Caco-2 (cell line): ENCODE measurements at regions not wholly inside any gene's neighbourhood (a gene's known extent, or its start where the extent isn't known, plus 50 kb on each side); places are given as distances from the start of the nearest gene placed in this dataset.

Experiments used
- BruUV-seq: library from RNA; stranded (reverse); fragments of 400-500 nt; replicated peaks from 2 replicates; lab custom pipeline; 2021; lab: Mats Ljungman, UMichigan
- CTCF ChIA-PET: fragments of 300-600 bp; sonication (Branson Sonifier 250); formaldehyde crosslinking; loops from one replicate; lab custom pipeline; 2022; ENCODE audit warnings: antibody characterized with exemption; lab: Charles Lee
- POLR2A ChIA-PET: fragments of 300-600 bp; sonication (Branson Sonifier 250); formaldehyde crosslinking; loops from one replicate; lab custom pipeline; 2022; ENCODE audit warnings: antibody characterized with exemption; lab: Charles Lee
- DNase-seq, 2 experiments: peaks; one replicate each; pipeline versions ENCODE4 v3.0.0 to v3.0.0-alpha.2; 2020 to 2022
- H3K27me3 ChIP-seq: replicated peaks from 2 replicates; pipeline ENCODE4 v1.6.0; 2011; ENCODE audit warnings: low read length; ENCODE audit not compliant: control insufficient read depth, insufficient read depth
- H3K36me3 ChIP-seq: 2 replicates; pipeline ENCODE4 v1.5.1; 2011; ENCODE audit warnings: low read length; ENCODE audit not compliant: control insufficient read depth, insufficient read depth
- H3K4me1 ChIP-seq: fragments of 250-450 bp; sonication (Bioruptor Pico); 2 replicates; pipeline ENCODE4 v1.5.1; 2020; ENCODE audit warnings: mild to moderate bottlenecking
- H3K4me3 ChIP-seq: 2 replicates; pipeline ENCODE4 v1.5.1; 2011; ENCODE audit warnings: low read depth, mild to moderate bottlenecking, control low read depth, low read length
- H3K9me3 ChIP-seq: fragments of 250-450 bp; sonication (Bioruptor Pico); 2 replicates; pipeline ENCODE4 v1.5.1; 2020; ENCODE audit warnings: mild to moderate bottlenecking, moderate library complexity
- H3K27ac Mint-ChIP-seq: one replicate; pipeline ENCODE4 v1.8.0; 2022; ENCODE audit warnings: mixed read lengths; ENCODE audit not compliant: unreplicated experiment
- H3K27me3 Mint-ChIP-seq: one replicate; pipeline ENCODE4 v1.8.0; 2022; ENCODE audit warnings: mixed read lengths; ENCODE audit not compliant: insufficient read depth, unreplicated experiment
- H3K36me3 Mint-ChIP-seq: one replicate; pipeline ENCODE4 v1.8.0; 2022; ENCODE audit warnings: mild to moderate bottlenecking, mixed read lengths; ENCODE audit not compliant: insufficient read depth, unreplicated experiment
- H3K4me1 Mint-ChIP-seq: one replicate; pipeline ENCODE4 v1.8.0; 2022; ENCODE audit warnings: low read depth, mixed read lengths; ENCODE audit not compliant: unreplicated experiment
- H3K4me3 Mint-ChIP-seq: one replicate; pipeline ENCODE4 v1.8.0; 2022; ENCODE audit warnings: mild to moderate bottlenecking, moderate library complexity, mixed read lengths; ENCODE audit not compliant: unreplicated experiment
- H3K9me3 Mint-ChIP-seq: one replicate; pipeline ENCODE4 v1.8.0; 2022; ENCODE audit warnings: mixed read lengths; ENCODE audit not compliant: unreplicated experiment
- intact Hi-C: fragments of 100-400 bp; cut with micrococcal nuclease; formaldehyde crosslinking; loops from one replicate; pipeline ENCODE4 v1.10.0; 2022; ENCODE audit not compliant: unreplicated experiment
- TF ChIP-seq, protein P1 (sequence below), 2 experiments: fragments of 200-600 bp in 1 of 2; IDR thresholded peaks; 1 replicate in 1 of 2; 2 replicates in 1 of 2; pipeline versions ENCODE4 v1.5.1 to v1.8.0; 2011 to 2022; ENCODE audit warnings: antibody characterized with exemption in 1 of 2, control low read depth in 1 of 2, inconsistent platforms in 1 of 2, low read depth in 1 of 2, low read length in 1 of 2, mild to moderate bottlenecking in 1 of 2, moderate library complexity in 1 of 2; ENCODE audit not compliant: insufficient read depth in 1 of 2, severe bottlenecking in 1 of 2, unreplicated experiment in 1 of 2

GRCh38 chr6:150525300-150525699, 74.4 kb upstream of the PLEKHG1 start:
- Histone ChIP-seq H3K4me1 (peaks cover 15% of the 10 kb centered on the region), H3K4me3 (no peak overlapping the region), H3K36me3 (no peaks in the 10 kb centered on the region), H3K27me3 (no peaks in the 10 kb centered on the region), H3K9me3 (no peaks in the 10 kb centered on the region)
- H3K4me1 Mint-ChIP-seq = peaks cover 21% of the 10 kb centered on the region
- TF ChIP-seq, protein P1, sequence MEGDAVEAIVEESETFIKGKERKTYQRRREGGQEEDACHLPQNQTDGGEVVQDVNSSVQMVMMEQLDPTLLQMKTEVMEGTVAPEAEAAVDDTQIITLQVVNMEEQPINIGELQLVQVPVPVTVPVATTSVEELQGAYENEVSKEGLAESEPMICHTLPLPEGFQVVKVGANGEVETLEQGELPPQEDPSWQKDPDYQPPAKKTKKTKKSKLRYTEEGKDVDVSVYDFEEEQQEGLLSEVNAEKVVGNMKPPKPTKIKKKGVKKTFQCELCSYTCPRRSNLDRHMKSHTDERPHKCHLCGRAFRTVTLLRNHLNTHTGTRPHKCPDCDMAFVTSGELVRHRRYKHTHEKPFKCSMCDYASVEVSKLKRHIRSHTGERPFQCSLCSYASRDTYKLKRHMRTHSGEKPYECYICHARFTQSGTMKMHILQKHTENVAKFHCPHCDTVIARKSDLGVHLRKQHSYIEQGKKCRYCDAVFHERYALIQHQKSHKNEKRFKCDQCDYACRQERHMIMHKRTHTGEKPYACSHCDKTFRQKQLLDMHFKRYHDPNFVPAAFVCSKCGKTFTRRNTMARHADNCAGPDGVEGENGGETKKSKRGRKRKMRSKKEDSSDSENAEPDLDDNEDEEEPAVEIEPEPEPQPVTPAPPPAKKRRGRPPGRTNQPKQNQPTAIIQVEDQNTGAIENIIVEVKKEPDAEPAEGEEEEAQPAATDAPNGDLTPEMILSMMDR (IDR thresholded peaks at IDR 0.05; ENCODE audit: insufficient read depth in 1 of 2, low read depth in 1 of 2, low read length in 1 of 2, severe bottlenecking in 1 of 2, unreplicated experiment in 1 of 2) = no peak
- H3K4me3 Mint-ChIP-seq = no peak overlapping the region
- POLR2A ChIA-PET = no interaction called here
- intact Hi-C loops = loop anchor here (10.0 kb wide), 1 partner anchor 290 kb away; no protein-coding TSS in a partner anchor
- peaks cover 7% of the 10 kb centered on the region for H3K9me3 Mint-ChIP-seq
- DNase-seq = no peak
- no peak overlapping the region for H3K27ac Mint-ChIP-seq
- CTCF ChIA-PET = no interaction called here
- H3K36me3 Mint-ChIP-seq = no peaks in the 10 kb centered on the region
- no TSS peak for BruUV-seq
- H3K27me3 Mint-ChIP-seq = no peaks in the 10 kb centered on the region

DNA sequence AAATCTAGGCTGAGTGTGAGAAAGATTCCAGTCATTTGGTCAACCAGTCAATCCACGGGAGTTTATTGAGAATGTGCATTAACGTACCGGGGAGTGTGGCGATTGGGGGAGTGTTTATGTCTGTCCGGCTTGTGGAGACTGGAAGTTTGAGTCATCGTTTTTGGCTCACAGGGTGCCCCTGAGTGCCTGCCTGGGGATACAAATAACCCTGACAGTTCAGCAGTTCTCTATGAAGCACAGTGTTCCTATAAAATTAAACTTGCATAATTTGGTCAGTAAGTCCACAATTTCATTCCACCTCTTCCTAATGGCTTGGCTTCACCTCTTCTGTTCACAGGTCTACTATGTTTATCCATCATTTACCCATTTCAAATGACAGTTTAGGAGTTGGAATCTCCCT, 72.6 kb upstream of the PLEKHG1 start:
- TF ChIP-seq, protein P1 (IDR thresholded peaks at IDR 0.05; ENCODE audit: insufficient read depth in 1 of 2, low read depth in 1 of 2, low read length in 1 of 2, severe bottlenecking in 1 of 2, unreplicated experiment in 1 of 2) = no peak
- peaks cover 13% of the 10 kb centered on the region for H3K4me1 Mint-ChIP-seq
- no peaks in the 10 kb centered on the region for H3K9me3 ChIP-seq
- H3K36me3 ChIP-seq = no peaks in the 10 kb centered on the region
- no peak overlapping the region for H3K4me3 Mint-ChIP-seq
- DNase-seq = no peak
- peaks cover 7% of the 10 kb centered on the region for H3K4me1 ChIP-seq
- CTCF ChIA-PET = no interaction called here
- no peaks in the 10 kb centered on the region for H3K27me3 ChIP-seq
- H3K4me3 ChIP-seq = no peak overlapping the region
- intact Hi-C loops = loop anchor here (10.0 kb wide), 1 partner anchor 288 kb away; no protein-coding TSS in a partner anchor
- no peak overlapping the region for H3K27ac Mint-ChIP-seq
- POLR2A ChIA-PET = no interaction called here
- no peaks in the 10 kb centered on the region for H3K36me3 Mint-ChIP-seq
- no TSS peak for BruUV-seq
- no peaks in the 10 kb centered on the region for H3K27me3 Mint-ChIP-seq
- no peaks in the 10 kb centered on the region for H3K9me3 Mint-ChIP-seq

DNA sequence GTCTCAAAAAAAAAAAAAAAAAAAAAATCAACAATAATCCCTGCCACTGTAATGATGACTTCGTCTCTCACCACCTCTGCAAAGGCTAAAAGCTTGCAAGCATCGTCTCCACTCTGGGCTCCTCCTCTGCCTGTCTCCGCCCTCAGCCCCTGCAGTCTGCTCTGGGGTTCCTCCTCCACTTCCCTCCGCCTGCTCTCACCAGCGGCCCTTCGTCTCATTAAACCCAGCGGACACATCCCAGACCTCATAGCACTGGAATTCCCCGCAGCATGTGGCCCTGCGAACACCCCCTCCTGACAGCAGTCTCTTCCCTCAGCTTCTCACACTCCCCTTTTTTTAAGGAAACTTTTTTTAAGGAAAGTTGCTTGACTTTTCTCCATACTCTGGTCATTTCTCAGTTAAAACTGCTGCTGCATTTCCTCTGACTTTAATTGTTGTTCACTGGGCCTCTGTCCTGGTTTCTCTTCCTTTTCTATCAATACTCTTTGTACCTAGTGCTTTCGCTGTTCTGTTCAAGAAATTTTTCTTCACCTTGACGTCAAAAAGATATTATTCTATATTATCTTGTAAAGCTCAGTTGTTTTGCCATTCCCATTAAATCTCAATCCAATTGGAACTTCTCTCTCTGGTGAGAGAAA, 70.9 kb upstream of the PLEKHG1 start:
- H3K4me1 Mint-ChIP-seq = peaks cover 13% of the 10 kb centered on the region
- no peak overlapping the region for H3K4me3 Mint-ChIP-seq
- no peaks in the 10 kb centered on the region for H3K36me3 Mint-ChIP-seq
- ChIA-PET POLR2A (no interaction called here), CTCF (no interaction called here)
- no peak overlapping the region for H3K4me3 ChIP-seq
- H3K9me3 ChIP-seq = no peaks in the 10 kb centered on the region
- no TSS peak for BruUV-seq
- no peaks in the 10 kb centered on the region for H3K36me3 ChIP-seq
- H3K4me1 ChIP-seq = peaks cover 7% of the 10 kb centered on the region
- peak in 1 of 2 experiments; percentile 42 for DNase-seq
- H3K9me3 Mint-ChIP-seq = no peaks in the 10 kb centered on the region
- H3K27me3 ChIP-seq = no peaks in the 10 kb centered on the region
- no peaks in the 10 kb centered on the region for H3K27me3 Mint-ChIP-seq
- TF ChIP-seq, protein P1 (IDR thresholded peaks at IDR 0.05; ENCODE audit: insufficient read depth in 1 of 2, low read depth in 1 of 2, low read length in 1 of 2, severe bottlenecking in 1 of 2, unreplicated experiment in 1 of 2) = no peak
- intact Hi-C loops = loop anchor here (10.0 kb wide), 1 partner anchor 286 kb away; no protein-coding TSS in a partner anchor
- peak overlapping the region; percentile 24 for H3K27ac Mint-ChIP-seq
